ENCODE measurements at regions not wholly inside any gene's neighbourhood (a gene's known extent, or its start where the extent isn't known, plus 50 kb on each side); places are given as distances from the start of the nearest gene placed in this dataset.

DNA sequence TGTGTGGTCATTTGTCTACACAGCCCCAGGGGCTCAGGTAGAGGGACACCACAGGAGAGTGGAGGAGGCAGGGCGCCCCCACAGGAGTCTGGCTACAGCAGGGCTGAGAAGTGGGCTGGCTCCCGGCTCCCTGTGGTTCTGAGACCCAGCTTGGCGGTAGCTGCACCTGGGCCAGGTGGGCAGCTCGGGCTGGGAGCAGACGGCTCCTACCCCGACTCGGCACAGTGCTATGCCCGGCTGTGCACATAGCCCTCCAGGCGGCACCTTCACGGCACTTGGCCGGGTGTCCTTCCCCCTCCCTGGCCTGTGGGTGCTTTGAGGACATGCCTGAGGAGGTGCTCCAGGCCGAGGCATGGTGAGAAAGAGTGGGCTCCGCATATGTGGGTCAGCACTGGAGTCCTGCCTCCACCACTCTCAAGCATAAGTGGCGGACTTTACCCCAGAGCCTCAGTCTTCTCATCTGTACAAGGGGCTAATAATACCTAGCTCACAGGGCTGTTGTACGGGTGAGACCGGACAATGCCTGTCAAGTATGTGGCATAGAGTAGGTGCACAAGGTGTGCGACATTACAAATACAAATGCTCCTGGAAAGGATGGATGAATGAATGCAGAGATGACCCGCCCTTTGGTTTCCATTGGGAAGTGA, 50.1 kb upstream of the JPH3 start:
- intact Hi-C loops (cut with DNase I), result no loop called here
- Histone ChIP-seq H3K27me3 (no peaks in the 10 kb centered on the region), H3K27ac (no peak overlapping the region), H3K4me1 (peaks cover 6% of the 10 kb centered on the region in 2 donors), H3K4me3 (no peak overlapping the region), H3K9me3 (no peaks in the 10 kb centered on the region), H3K36me3 (no peaks in the 10 kb centered on the region)
- no peak for TF ChIP-seq CTCF (IDR thresholded peaks at IDR 0.05)
- DNase-seq (ENCODE audit: low spot score in 2 of 2), result no peak

- Histone ChIP-seq H3K36me3 (no peaks in the 10 kb centered on the region), H3K27ac (no peak overlapping the region), H3K27me3 (no peaks in the 10 kb centered on the region), H3K4me1 (peaks cover 2% of the 10 kb centered on the region in 2 donors), H3K4me3 (no peak overlapping the region), H3K9me3 (no peaks in the 10 kb centered on the region)
- intact Hi-C loops (cut with DNase I), result loop anchor here (2.0 kb wide), 1 partner anchor 19 kb away; no protein-coding TSS in a partner anchor
- no peak for DNase-seq (ENCODE audit: low spot score in 2 of 2)
- no peak for TF ChIP-seq CTCF (IDR thresholded peaks at IDR 0.05)
Measured at GRCh38 chr16:87551487-87551886, 50.8 kb upstream of the JPH3 start.

DNA sequence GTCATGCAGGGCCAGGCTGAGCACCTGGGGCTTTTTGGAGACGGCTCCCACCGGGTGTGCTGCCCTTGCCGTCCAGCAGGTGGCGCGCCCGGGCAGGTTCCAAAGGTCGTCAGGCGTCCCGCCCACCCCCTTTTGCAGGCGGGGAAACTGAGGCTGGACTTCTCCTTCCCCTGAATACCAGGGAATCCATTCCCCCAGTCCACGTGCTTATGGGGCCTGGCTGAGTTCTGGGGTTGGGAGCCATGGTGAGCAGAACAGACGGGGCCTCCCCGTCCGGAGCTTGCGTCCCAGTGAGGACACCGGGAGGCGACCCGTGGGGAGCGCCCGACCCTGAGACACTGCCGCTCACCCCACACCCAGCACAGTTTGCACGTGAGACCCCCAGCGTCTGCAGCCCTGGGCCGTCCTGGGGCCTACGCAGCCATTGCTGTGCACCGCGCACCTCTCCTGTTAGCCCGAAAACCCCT, 51.8 kb upstream of the JPH3 start:
- Histone ChIP-seq H3K4me3 (no peak overlapping the region), H3K27ac (no peak overlapping the region), H3K4me1 (no peaks in the 10 kb centered on the region), H3K27me3 (no peaks in the 10 kb centered on the region), H3K36me3 (no peaks in the 10 kb centered on the region), H3K9me3 (peaks cover 0 to 4% of the 10 kb centered on the region in 2 donors)
- intact Hi-C loops (cut with DNase I), result loop anchor here (1.0 to 2.0 kb wide), 2 partner anchors 20 to 86 kb away; no protein-coding TSS in a partner anchor
- no peak for DNase-seq (ENCODE audit: low spot score in 2 of 2)
- TF ChIP-seq CTCF (IDR thresholded peaks at IDR 0.05), result peak; percentile 87 to 98 (median 97)

DNA sequence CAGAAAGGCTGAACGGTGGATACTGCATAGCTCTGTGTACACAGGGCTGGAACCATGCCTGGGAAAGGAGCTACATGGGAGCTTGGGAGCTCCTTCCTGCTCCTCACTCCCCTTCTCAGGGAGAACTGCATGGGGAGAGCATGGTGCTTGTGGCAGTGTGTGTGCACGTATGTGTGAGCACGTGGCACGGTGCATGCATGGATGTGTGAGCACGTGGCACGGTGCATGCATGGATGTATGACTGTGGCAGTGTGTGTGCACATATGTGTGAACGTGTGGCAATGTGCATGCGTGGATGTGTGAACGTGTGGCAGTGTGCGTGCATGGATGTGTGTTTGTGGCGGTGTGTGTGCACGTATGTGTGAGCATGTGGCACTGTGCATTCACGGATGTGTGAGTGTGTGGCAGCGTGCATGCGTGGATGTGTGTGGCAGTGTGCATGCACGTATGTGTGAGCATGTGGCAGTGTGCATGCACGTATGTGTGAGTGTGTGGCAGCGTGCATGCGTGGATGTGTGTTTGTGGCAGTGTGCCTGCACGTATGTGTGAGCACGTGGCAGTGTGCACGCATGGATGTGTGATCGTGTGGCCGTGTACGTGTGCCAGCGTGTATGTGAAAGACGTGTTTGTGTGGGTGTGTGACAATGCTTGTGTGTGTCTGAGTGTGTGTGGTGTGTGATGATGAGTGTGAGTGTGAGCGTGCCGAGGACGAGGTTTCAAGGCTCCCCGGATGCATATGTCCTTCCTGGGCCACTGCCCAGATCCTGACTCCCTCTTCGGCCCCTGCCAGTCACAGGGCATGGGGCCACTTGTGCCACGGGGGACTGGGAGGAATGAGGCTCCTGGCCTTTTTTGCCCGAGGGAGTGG, 52.4 kb upstream of the JPH3 start:
- no peak for DNase-seq (ENCODE audit: low spot score in 2 of 2)
- Histone ChIP-seq H3K27ac (no peak overlapping the region), H3K9me3 (peaks cover 0 to 4% of the 10 kb centered on the region in 2 donors), H3K4me1 (no peaks in the 10 kb centered on the region), H3K4me3 (no peak overlapping the region), H3K36me3 (no peaks in the 10 kb centered on the region), H3K27me3 (no peaks in the 10 kb centered on the region)
- intact Hi-C loops (cut with DNase I), result loop anchor here (1.0 to 2.0 kb wide), 2 partner anchors 21 to 86 kb away; no protein-coding TSS in a partner anchor
- no peak for TF ChIP-seq CTCF (IDR thresholded peaks at IDR 0.05)

DNA sequence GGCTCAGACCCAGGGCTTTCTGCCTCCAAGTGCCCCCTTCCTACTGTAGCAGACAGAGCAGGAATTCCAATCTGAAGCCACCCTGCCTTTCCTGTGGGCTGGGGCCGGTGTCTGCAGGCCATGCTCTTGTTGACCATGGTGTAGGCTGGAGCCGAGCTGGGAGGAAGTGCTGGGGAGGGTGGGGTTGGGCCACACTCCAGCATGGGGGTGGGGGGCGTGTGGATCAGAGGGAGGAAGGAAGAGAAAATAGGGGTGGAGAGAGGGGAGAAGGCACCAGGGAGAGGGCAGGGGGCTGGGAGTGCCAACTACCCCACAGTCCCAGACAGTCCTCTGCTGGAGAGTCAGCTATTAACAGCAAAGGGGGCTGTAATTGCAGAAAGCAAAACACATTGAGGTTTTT, 54.3 kb upstream of the JPH3 start:
- Histone ChIP-seq H3K4me1 (peaks cover 0 to 5% of the 10 kb centered on the region in 2 donors), H3K27me3 (no peaks in the 10 kb centered on the region), H3K4me3 (no peak overlapping the region), H3K27ac (no peak overlapping the region), H3K9me3 (peaks cover 0 to 4% of the 10 kb centered on the region in 2 donors), H3K36me3 (no peaks in the 10 kb centered on the region)
- TF ChIP-seq CTCF (IDR thresholded peaks at IDR 0.05), result no peak
- no peak for DNase-seq (ENCODE audit: low spot score in 2 of 2)
- intact Hi-C loops (cut with DNase I), result no loop called here
